Left ventricle myocardium superior (tissue), 1 donor: ENCODE measurements at regions not wholly inside any gene's neighbourhood (a gene's known extent, or its start where the extent isn't known, plus 50 kb on each side); places are given as distances from the start of the nearest gene placed in this dataset.
A peak's percentile ranks its signal among the peaks of the same experiment; 100 is the strongest.

Source experiments
- ATAC-seq: fragments of 200-7000 bp; cut with Tn5 transposase; one replicate; pipeline ENCODE4 v1.9.1; 2020; ENCODE audit warnings: mild to moderate bottlenecking, moderate library complexity
- DNase-seq: peaks from one replicate; pipeline ENCODE4 v3.0.0-alpha.2; 2020
- intact Hi-C: fragments of 100-400 bp; cut with micrococcal nuclease; formaldehyde crosslinking; loops from one replicate; pipeline ENCODE4 v1.11.0; 2022
- donor health status: DM: no; HTN: yes; CAD: no; lungs with severe emphysema.

DNA sequence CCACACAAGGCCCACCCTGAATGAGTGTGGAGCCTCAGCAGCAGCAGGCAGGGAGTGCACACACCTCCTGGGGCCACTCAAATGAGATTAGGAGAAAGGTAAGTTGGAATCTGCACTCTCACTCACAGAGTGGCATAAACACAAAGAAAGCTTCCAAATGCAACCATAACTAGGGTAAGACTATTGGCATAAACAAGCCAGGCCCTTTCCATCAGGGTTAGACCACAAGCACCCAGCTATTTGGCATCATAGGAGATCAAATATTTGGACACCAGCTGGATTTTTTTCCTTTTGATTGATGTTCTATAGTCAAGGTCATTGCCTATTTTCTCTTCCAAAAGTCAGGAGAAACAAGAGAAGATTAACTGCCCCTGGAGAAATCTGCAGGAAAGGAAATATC, 471.5 kb downstream of the TXNL1 start:
- DNase-seq (no peak), ATAC-seq (no peak)
- intact Hi-C loops: no loop called here

DNA sequence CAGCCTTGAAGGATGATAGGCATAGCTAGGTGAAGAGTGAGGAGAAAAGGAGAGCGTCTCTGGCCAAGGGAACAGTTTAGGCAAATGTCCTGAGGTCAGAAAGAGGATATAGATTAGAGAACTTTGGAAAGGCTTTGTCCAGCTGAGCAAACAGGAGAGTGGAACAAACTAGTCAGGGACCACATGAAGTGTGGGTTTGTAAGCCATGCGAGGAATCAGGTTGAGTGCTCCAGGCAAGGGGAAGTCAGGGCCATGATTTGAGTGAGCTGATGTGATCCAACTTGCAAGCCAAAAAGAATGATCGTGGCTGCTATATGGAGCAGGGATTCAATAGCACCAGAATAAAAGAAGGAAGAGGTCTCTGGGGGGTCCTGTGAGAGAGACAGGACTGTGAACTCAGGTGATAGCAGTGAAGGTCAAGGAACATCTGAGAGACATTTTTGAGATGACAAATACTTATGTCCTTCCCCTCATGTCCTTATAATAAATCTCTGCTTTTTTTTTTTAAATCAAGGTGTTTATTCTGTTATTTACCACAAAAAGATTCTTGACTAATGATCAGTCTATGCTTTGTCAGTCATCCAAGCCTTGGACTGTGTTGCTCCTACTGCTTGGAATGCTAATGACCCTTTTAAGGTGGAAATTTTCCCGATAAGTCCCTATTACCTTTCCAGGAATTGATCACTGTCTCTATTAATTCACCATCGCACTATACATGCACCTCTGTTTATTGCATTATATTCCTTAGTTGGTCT, 472.6 kb downstream of the TXNL1 start:
- intact Hi-C loops: no loop called here
- DNase-seq: no peak
- no peak for ATAC-seq

DNA sequence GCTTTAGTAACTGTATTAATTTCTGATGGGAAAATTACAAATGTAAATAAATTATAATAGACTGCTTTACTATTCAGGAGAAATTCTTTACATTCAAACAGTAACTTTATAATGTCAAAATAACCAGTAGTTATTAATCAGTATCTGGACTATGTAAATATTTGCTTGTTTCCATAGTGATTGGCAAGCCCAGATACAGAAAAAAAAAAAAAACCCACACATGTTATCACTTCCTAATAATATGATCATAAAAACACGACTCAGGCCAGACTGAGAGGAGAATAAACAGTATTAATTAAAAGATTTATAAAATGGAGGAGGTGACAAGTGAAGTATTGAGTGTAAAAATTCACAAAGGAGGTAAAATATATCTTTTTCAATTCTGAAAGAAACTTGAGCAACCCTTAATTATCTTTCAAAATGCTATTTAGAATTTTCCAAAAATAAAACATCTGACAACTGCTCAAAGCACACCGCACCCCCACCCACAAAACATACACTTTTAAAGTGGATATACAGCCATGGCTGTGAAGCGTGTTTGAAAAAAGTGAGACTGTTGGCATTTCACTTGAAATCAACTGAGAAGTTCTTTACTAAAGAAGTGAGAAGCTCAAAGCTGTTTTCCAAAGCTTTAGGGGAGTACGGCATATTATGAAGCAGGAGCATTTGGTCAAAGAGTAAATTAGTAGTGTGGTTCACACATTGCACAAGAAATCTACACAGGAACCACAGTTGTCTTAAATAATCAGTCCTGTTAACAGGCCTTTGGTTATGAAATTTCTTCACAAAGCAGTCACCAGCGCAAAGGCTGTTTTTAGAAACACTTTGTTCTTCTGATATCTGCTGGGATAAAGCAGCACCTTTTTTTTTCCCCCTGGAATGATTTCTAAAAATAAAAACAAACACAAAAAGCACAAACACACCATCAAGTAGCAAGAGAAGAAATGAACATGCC, 475.8 kb downstream of the TXNL1 start:
- intact Hi-C loops: no loop called here
- ATAC-seq: peak; percentile 83

DNA sequence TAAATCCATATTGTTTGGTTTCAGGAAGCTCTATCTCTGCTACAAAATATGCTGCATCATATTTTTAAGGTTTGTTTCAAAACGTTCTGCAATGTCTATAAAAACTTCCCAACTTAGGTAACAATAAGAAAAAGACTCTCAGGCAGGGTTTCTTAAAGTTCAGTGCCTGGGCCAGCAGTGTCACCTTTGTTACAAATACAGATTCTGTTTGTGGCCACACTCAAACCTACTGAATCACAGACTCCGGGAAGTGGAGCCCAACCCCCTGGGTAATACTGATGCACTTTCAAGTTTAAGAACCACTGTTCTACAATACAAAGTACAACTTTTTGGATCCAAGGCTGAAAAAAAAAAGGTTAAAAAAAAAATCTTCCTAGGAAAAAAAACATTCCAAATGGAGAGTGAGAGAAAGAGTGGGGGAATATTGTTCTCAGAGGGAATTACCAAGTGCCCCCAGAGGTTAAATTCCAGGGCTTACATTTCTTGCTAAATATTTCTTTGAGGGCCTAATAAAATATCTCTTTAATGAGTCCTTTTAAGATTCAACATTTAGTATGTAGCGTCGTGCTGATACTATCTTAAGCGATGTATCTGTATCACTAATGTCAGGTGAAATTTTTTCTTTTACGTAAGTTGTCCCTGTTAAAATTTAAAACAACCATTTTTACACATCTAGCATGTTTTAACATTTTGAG, 476.7 kb downstream of the TXNL1 start:
- ATAC-seq: peak; percentile 66
- intact Hi-C loops: no loop called here

More for the DNA sequence above, 475.8 kb downstream of the TXNL1 start:
- DNase-seq: no peak

DNA sequence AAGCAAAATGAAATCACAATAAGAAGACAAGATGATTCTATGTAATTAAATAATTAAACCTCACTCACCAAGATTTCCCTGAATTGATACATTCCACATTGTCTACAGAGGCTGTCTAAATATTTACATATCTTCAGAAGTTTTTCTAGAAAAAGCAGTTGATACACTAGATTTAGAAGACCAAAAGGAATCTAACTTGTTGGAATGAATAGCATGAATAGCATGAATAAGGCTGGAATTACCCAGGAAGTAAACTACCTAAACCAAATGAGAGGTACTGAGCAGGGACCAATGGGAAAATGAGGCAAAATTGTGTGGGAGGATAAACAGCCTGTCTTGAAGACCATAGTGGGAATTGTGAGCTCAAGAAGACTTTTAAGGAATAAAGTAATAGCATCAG, 479.7 kb downstream of the TXNL1 start:
- intact Hi-C loops: no loop called here
- ATAC-seq: no peak
- DNase-seq: no peak

More for the DNA sequence above, 476.7 kb downstream of the TXNL1 start:
- DNase-seq: no peak

DNA sequence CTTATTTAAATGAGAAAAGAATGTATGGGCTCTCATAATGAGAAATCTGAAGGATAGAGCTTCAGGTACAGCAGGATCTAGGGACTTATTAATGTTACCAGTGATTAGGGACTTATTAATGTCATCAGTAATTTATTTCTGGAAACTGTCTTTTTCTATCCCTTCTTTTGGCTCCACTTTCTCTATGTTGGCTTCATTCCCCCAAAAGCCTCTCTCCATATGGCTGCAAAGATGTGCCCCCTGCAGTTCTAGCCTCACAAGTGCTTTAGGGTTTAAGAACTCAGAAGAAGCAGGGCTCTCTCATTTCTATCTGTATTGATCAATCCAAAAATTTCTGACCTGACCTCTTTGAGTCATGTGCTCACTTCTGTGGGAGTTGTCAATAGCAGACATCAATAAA, 480.9 kb downstream of the TXNL1 start:
- no peak for ATAC-seq

DNA sequence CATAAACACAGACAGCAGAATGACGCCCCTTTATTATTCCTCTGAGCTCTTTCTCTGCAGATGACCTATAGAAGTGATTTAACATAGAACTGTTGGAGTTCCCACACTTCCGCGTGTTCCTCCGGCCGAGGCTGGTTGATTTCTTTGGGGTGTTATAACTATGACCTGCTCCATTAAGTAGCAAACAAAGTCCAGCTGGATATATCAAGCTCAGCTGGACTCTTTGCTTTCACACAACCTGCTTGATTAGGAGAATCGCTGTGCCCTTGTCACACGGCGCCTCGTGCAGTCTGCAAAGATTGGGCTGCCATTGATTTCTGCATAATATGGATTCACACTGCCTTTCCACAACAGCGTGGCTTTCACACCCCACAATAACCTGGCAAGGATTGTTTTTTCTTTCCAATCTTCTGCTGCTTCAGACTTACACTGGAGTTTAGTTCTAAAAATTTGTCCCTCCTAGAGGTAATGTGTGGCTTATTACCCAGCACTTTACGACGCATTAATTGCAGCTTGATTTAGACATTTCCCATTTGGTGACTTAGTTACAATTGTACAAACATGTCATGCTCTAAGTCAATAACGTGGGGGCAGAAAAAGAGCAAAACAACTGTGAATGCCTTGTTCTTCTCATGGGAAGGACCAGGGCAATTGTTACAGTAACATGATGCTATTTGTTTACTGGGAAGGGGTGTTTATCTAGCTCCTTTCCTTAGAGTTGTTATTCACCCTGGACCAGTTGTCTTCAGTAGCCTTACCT, 485.7 kb downstream of the TXNL1 start:
- ATAC-seq (no peak), DNase-seq (no peak)
- intact Hi-C loops: no loop called here

More for the DNA sequence above, 480.9 kb downstream of the TXNL1 start:
- no peak for DNase-seq
- intact Hi-C loops: no loop called here

DNA sequence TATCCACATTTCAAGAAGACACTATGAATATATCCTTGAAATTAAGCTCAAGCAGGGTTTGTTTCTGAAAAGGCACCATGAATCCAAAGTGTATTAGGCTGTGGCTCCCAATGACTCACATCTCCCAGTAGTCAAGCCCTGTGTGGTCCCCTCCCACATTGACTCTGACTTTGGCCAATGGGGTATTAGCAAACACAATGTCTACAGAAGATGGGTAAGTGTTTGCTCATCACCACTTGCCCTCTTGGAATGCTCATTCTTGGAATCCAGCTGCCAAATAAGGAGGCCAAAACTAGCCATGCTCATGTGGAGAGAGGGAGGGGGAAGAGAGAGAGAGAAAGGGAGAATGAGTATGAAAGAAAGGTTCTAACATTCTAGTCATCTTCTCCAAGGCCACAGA, 490.0 kb downstream of the TXNL1 start:
- ATAC-seq (no peak), DNase-seq (no peak)
- intact Hi-C loops: no loop called here

DNA sequence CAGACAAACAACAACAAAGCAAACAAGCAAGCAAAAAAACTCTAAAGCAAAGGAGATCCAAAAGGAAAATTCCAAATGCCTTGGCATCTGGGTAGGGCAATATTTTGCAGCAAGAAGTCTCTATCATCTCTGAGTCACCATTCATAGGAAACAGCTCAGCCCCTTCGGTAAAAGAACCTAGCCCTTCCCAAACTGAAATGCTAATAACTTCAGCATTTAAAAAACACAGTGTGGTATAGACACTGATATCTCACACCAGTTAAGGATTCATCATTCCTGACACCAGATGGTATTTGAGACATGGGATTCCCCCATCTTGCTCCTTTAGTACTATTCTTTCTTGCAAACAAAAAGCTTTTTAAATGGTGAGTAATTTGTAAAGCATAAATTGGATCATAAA, 491.8 kb downstream of the TXNL1 start:
- intact Hi-C loops: no loop called here
- DNase-seq (no peak), ATAC-seq (no peak)

DNA sequence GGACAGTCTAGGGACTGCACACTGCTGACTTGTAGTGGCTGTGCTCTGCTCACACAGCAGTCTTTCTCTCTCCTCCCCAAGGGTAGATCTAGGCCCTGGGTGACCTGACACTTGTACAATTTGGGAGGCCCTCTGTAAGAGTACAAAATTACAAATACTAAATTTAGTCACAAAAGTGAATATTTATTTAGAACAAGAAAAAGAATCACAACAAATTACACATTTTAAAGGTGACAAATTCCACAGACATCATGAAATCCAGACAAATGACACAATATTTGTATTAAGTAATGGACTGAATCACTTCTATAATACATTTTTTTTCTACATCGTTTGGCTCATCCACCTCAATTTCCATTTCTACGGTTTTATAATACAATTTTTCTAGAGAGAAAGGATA, 496.4 kb downstream of the TXNL1 start:
- ATAC-seq (no peak), DNase-seq (no peak)
- intact Hi-C loops: no loop called here

DNA sequence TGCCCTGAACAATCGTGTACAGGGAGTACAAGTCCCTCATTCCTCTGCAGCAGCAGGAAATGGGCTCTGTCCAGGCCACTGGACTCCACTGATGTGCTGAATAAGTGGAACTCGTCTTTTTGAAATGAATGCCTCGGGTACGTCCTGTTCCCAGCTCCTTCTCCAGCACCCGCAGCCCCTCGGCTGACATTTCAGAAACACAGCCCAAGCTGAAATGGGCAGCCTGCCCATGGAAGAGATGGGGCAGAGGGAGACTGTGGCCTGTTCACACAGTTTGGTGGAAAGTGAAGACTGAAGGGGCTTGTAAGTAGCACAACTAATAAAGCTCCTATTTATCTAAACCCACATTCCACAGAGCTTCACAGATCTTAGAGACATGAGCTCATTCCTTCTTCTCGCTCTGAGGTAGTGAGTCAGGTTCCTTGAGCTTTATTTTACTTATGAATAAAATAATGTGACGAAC, 498.6 kb downstream of the TXNL1 start:
- ATAC-seq: peak; percentile 96
- intact Hi-C loops: no loop called here
- peak; percentile 61 for DNase-seq

DNA sequence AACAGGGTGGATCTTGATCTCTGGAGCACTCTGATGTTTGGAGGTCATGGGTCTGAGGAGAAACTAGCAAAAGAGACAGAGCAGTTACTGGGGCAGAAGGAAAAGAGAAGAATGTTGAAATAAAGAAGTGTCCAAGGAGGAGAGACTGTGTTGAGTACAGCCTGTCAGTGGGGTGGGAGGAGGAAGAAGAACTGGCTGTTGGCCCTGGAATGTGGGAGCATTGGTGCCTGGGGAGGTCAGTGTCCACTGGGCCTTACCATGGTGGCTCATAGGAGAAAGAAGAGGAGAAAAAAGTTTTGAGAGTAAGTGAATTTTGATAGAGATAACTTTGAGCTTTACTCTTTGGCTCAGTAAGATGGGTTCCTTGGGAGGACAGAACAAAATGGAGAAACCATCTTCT, 499.0 kb downstream of the TXNL1 start:
- ATAC-seq (peak; percentile 81), DNase-seq (peak; percentile 23)
- intact Hi-C loops: no loop called here

DNA sequence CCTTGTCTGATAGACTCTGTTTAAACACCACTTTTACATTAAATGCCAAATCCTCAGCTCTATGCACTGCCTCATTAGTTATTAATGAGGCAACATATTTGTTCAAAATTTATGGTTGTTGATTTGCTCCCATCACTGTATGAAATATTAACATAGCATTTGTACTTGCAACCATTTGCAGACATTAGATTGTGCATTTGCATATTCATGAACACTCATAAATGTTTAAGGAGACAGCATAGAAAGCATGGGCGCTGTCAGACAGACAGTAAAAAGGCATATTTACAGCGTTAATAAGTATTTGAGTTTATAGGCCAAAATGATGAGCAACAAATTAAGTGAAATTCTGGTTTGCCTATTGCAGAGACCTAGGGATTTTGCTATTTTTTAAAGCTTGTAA, 502.3 kb downstream of the TXNL1 start:
- intact Hi-C loops: no loop called here
- ATAC-seq (no peak), DNase-seq (no peak)

DNA sequence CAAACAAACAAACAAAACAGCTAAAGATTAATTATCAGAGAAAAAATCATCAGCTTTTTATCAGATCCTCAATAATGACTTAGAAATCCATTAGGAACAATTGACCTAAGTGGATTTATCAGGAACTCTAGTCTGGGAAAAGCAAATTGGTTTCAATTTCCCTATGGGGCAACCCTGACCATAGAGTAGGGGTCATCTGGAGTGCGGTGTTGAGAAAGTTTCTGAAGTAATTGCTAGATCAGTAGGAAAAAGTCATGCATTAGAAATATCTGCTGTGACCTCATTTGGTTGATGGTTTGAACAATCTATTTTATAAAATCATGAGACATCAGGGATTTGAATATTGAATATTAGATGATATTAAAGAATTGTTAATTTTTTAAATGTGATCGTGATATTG, 507.9 kb downstream of the TXNL1 start:
- no peak for DNase-seq
- ATAC-seq: no peak
- intact Hi-C loops: no loop called here

DNA sequence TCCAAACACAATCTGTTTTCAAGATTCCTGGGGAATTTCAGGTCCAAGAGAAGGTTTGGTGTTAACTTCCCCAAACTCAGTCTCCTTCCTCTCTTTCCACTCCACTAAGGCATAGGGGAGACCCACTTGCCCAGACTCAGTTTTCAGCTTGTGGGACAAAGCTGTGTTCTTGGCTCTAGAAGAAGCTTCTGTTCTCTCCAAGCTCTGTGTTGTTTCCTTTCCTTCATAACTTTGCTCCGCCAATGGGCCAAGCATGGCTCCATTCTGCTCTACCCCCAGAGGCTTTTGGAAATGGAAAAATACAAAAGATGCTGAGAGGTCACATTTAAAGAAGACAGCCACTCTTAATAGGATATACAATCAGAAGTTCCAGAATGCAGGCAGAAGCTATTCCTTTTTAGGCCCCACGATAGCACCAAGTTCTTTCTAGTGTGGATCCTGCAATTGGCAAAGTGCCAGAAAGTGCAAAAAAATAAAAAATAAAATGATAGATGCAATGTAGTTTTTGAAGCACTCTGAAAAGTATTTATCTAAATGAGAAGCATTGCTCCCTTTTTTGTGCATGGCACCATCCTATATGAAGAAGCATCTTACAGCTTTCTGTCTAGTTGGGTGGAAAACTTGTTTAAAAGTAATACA, 510.1 kb downstream of the TXNL1 start:
- ATAC-seq: no peak

DNA sequence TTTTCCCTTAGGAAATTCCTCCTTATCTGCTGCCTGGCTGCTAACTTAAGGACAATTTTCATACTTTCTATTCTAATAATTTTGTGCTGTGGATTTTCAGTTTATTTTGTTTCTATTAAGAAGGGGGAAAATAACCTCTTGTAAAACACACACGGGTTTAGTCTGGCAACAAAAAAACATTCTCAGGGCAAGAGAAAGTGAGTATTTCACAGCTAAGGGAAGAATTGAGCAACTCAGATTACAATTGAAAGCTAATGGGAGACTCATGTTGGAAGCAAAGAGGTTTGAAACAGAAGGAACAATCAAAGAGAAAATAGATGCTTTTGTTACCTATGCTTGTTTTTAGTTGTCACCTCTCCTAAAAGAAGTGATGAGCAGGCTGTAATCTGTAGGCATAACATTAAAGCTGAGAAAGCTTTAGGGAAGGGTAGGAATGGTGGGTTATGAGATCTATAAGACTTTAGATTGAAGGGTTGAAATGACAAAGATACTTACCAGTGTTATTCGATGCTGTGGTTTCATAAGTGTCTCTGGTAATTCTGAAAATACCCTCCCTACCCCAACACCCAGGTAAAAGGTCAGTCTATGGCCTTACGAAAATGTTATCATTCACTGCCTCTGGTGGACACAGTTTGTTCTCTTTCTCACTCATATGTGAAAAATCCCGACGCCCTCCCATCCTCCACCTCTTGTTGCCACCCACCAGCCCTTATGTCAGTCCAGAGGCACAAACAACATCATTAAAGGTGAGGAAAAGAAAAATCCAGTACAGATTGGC, 510.9 kb downstream of the TXNL1 start:
- intact Hi-C loops: no loop called here
- DNase-seq (no peak), ATAC-seq (peak; percentile 52)

More for the DNA sequence above, 510.1 kb downstream of the TXNL1 start:
- intact Hi-C loops: no loop called here
- no peak for DNase-seq

DNA sequence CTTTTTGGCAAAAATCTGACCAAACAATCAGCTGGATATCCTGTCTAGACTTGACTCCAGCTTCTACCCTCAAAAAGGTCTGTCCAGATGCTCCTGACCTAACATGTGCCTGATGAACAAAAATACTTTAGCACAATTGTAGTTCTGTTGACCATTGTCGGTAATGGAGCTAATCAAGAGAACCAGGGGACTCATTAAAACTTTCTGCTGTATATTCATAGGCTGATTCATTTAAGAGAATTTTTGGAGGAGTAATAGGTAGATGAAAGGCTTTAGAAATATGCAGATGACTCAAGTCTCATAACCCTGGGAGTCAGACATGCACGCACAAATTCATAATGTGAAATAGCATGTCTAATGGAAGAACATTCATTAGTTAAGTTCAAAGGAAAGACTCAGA, 514.2 kb downstream of the TXNL1 start:
- DNase-seq (no peak), ATAC-seq (no peak)
- intact Hi-C loops: no loop called here

DNA sequence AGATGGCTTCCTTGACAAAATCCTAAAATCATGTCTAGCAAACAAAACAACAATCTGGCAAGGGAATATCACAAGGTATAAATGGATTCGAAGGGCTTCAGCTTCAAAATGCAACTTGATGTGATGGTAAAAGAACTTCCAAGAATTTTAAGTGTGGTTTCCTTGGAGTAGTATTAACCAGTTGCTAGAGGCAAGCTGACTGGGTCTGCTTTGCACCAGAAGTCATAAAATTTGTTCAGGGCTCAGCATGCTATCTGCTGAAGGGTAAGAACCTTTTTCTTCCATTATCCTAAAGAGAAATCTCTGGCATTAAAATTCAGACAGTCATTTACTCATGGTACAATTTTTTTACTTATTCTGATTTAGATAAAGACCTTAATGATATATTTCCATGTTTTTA, 516.7 kb downstream of the TXNL1 start:
- intact Hi-C loops: no loop called here
- DNase-seq: no peak
- ATAC-seq: no peak
